ENCODE measurements at regions not wholly inside any gene's neighbourhood (a gene's known extent, or its start where the extent isn't known, plus 50 kb on each side); places are given as distances from the start of the nearest gene placed in this dataset.
"Not testable (repeated sequence)": the region's sequence is repeated elsewhere in the genome, so short reads cannot be mapped to it uniquely, and the experiment has no call there.

DNA sequence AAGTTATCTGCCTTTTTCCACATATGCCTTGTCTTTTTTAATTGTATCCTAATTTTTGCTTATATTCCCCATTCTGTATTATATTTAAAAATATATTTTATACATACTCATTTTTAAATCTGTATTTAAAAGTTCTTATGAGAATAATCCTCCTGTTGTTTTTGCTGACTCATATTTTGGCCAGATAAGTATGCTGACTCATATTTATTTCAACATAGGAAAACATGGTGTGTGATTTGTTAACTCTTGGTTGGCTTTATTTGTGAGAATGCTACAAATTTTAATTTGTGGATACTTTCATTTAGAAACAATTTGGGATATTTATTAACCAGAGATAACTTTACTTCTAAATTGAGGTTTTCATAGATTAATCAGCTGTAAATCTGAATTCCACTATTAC is 587.7 kb downstream of the CPS1 start:
- DNase-seq (ENCODE audit: low read depth): peak; percentile 35

DNA sequence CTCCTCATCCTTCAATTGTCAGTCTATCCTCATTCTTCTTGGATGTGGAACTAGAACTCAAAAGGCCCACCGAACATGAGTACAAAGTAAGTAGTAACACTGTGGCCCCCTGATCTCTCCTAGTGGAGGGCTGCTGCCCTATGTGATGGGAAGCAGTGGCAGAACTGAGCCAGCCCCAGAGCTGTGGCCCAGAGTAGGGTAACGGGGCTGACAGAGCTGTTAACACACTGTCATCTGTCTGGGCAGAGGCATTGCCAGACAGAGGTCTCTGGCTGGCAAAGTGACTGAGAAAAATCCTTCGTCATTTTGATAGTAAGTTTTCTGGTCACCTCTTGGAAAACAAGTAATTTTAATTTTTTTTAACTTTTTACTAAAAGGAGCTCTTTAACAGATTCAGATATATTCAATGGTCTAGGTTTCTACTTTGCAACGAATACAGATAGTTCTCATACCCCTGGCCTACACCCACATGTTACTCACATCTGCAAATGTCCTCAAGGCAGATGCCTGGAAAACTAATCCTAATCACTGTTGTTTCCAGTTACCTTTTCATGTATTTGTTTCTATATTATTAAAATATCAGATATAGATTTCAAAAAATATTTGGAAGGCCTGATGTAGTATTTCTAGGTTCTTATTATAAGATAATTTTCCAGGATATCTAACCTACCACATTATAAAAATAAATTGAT is 588.7 kb downstream of the CPS1 start:
- no peak for DNase-seq (ENCODE audit: low read depth)

DNA sequence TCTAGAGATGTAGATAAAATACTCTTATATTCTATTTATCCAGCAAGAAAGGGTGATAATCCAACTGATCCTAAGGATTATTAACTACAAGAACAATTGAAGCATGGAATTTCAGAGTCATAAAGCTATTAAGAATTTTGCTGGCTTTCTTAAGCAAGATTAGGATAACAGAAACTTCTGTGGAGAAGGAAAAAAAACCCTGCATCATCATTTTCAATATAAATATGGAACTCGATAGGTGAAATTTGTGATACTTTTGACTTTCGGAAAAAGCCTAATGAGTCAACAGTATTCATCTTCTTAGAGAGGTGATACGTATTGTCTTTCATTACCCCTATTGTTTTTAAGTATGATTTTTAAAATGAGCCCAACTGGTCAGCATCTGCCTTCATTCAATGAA is 593.3 kb downstream of the CPS1 start:
- DNase-seq (ENCODE audit: low read depth): no peak

DNA sequence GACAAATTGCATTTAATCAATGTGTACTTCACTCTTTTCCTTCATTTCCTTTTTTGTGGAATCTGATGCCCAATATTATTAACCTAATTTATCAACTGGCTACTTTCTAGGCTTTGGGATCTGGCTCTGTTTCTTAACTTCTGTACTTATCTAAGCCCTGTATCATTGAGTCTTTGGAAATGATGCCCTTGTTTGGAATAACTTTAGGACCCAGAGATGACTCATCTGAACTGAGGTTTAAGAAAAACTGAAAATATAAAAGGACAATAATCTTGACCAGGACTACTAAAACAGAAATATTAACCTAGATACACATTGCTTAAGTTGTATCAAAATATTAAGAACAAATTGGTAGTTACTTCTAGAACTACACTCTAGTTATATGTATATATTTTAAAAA is 600.8 kb downstream of the CPS1 start:
- no peak for DNase-seq (ENCODE audit: low read depth)

DNA sequence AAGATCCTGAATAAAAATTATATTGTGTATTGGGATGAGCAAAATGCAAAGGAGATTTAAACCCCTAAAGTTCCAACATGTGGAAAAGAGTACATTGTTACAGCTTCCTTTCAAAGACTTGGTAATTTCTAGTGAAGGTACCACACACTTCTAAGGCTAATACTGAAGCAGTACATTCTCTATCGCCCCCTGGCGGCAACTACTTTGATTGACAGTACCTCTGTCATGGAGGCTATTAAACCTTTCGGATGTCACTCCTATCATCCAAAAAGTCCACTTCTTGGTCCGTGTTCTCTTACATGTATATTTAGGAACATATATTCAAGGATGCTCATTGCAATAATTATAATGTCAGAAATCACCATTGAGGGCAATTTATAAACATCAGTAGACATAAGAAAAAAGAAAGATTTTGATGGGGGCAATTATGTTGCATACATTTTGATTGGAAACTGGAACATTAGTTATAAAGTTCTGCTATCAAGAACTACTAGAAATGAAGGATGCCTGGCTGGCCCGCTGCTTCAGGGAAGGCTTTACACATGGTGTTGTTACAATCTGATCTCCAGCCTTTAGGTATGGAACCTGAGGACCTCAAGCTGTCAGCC is 601.6 kb downstream of the CPS1 start:
- peak; percentile 53 for DNase-seq (ENCODE audit: low read depth)

DNA sequence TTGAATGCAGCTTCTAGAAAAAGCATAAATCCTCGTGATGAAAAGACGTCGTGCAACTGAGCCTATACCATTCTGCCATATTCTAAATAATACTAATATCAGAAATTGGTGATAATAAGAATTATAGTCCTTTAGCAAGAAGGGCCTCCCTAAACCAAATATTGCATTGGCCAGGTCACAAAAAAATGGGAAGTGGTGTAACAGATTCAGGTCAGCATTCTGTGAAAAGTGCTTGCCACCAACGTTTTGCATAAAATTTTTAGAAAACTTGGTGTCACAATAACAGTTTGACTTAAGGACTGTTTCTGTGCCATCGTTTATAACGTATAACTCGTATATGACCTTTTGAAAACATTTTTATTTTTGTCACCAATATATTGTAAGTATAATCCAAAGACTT is 603.6 kb downstream of the CPS1 start:
- DNase-seq (ENCODE audit: low read depth): no peak

DNA sequence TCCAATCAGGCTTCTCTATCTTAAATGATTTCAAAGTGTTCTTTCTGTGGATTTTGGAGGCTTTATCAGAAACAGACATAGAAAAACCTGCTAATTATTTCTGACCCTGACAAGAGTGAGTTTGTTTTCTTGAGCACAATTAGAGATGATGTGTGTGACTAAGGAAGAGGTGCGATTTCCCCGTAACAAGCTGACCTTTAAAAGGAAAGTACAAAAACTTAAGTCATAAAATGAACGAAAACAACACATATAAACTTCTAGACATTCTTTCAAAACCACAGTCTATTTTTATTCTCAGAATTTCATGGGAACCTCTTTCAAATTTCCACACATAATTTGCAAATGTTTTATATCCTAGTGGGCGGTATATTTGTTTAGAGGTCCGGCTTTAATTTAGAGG is 604.8 kb downstream of the CPS1 start:
- DNase-seq (ENCODE audit: low read depth): no peak

DNA sequence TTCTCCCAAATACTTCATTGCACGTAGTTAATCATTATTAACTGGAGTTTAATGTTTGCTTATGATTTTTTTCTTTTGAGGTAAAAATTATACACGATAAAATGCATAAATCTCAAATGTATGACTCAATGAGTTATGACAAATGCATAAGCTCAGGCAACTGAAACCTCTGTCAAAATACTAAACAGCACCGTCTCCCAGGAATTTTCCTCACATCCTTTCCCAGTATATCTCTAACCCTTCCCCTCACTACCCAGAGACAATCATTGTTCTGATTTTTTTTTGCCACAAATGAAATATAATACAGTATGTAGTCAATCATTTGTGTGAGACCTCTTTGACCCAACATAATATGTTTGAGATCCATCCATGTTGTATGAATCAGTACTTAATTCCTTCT is 606.5 kb downstream of the CPS1 start:
- DNase-seq (ENCODE audit: low read depth): no peak

DNA sequence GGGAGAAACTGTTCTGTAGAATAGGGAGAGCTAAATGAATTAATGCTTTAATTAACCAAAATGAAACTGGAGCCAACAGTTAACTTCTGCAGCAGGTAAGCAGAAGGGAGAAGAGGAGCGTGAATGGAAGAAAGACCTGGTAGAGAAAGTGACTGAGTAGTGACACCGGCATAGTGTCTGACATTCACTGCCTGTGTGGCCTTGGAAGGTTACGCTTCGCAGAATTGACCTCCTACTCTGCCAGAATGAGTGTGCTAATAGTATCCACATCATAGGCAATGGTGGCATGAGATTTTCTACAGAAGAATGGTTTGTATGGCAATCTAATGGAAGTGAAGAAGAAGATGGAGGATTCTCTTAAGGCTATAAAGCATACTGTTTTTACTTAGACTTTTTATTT is 614.4 kb downstream of the CPS1 start:
- no peak for DNase-seq (ENCODE audit: low read depth)

DNA sequence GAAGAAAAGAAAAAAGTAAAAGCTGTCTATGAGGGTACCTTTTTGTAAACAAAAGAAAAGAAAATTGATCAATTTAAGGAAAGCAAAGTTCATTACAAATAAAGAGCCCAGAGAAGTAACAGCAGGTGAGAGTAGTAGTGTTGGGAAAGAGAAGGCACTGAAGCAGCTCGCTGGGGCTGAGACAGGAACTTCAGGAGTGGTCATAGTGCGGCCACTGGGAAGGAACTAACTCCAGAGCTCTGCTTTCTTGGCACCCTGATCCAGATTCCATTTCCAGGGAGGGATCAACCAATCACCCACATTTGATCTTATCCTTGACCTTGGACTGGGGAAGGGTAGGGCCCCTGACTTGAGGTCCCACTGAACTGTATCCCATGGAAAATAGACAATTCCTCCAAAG is 617.6 kb downstream of the CPS1 start:
- no peak for DNase-seq (ENCODE audit: low read depth)

DNA sequence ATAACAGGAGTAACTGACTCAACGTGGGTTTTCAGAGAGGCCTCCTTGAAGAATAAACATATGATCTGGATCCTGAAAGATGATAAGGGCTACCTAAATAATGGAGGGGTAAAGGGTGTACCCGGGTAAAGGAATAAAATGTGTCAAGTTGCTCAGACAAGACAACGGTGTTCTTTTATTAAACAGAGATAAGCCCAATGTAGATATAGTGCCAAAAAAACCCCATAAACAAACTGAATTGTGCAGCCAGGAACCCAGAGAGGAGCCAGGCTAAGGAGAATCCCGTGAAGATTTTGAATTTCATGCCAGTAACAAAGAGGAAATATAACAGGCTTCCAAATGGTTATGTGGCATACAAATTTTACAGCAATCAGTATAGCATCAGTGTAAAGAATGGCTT is 618.2 kb downstream of the CPS1 start:
- DNase-seq (ENCODE audit: low read depth): no peak

DNA sequence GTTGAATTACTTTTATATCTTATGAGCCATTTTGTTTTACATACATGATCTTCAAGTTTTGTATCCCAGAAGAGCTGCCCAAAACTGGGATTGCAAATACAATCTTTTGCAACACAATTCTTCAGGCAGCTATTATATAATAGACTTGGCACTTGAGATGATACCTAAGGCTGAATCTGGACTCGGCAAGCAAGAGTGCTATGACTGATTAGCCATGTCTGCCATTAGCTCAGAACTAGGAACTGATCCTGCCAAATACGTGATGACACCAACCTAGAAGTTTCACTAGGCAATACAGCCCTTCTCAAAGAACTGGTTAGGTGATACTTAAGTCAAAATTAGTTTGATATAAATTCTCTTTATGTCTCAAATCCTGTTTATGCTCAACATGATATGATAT is 619.6 kb downstream of the CPS1 start:
- DNase-seq (ENCODE audit: low read depth): no peak

DNA sequence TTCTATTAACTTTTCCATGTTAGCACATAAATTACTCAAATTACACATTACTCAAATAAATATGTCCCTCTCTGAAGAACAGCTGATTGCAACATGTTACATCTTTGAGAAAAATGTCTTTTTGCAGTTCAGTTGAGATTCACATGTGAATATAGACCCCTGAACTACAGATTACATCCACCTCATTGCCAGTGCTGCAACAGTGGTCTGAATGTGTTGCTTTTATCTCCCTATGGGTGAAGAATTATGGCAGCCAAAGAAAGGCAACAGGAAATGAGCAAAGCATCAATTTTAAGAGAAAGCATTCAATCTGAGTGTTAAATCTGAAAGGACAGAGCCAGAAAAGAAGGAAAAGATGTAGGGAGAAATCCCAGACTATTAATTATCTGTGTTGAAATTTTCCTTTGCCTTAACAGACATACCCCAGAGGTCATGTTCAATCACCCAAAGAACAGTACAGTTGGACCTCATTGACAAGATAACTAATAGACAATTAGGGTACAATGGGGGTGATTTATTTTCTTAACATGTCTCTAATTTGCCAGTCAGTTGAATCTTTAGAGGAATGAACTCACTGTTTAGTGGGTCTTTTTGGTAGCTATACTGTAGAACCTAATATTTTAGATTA is 620.2 kb downstream of the CPS1 start:
- no peak for DNase-seq (ENCODE audit: low read depth)

DNA sequence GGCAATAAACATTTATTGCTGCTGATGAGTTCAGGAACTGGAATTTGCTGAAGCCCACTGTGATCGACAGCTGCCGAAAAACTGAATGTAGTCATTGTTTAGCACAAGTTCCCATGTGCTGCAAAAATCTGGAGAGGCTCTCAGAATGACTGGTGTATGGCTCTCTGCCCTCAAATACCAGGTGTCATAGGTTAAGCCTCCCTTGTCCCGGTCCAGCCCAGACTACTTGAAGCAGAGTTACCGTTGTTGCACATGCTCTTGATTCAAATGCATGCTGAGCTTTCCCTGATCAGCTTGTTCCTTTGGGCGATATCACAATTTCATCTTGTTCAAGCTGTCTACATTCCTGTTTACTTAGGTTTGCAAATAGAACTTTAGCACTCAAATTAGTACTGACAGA is 625.2 kb downstream of the CPS1 start:
- DNase-seq (ENCODE audit: low read depth): no peak

DNA sequence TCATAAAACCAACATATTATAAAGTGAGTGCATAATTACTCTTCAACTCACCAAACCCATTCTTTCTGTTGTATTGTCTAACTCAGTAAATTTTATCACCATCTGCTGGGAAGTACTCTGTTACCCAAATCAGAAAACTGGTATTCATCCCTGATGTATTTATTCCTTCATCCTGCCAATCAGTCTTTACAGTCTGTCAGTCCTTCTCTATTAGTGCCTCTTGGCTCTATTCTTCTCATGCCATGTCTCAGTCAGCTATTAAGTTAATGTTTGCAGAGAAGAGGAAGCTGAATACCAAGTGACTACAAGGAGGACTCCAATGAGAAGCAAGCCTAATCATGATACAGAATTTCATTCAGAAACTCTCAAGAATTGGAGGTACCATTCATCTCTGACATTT is 631.2 kb downstream of the CPS1 start:
- no peak for DNase-seq (ENCODE audit: low read depth)

DNA sequence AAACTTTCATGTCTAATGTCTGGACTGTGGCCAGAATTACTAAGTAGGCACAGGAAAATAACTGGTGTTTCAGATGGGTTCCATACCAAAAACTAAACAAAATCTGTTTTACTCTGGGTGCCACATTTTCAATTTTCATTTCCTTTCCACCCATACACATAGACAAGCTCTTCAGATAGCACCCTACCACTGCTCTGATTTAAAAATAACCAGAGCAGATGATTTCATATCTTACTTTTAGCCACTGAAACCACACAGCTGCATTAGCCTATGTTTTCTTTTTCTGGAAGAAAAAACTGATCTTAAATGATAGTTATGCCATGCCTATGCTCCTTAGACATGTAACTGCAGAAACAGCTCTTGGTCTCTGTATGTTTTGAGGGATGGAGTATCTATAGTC is 647.6 kb downstream of the CPS1 start:
- no peak for DNase-seq (ENCODE audit: low read depth)

DNA sequence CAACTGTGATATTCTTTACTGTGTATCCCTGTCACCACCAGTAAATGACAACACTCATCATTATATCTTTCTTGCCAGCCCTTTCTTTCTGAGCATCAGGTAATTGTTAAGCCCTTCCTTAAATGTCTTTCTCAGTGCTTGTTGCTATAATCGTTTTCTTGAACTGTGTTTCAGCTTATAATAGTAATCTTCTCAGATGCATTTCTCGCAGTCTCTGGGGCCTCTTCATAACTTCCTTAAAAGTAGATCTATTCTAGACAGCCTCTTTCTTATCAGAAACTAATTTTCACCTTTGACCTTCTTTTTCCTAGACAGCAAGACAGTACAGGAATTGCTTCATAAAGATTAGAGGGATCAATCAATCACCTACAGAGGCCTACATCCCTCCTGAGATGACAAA is 648.1 kb downstream of the CPS1 start:
- no peak for DNase-seq (ENCODE audit: low read depth)

DNA sequence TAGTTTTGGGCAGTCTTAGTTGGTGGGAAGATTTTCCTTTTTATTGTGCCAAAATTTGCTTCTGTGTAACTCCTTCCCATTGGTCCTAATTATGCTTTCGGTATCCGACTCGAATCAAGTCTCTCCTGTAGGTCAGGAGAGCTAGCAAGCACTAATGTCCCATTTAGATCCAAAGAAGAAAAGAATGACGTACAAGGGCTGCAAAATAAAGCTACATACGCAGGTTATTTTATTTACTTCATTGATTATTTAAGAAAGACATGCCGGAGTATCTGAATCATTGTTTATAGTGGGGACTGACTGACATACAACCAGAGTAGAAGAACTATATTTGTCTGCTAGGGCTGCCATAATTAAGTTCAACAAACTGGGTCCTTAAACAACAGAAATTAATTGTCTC is 648.5 kb downstream of the CPS1 start:
- no peak for DNase-seq (ENCODE audit: low read depth)

DNA sequence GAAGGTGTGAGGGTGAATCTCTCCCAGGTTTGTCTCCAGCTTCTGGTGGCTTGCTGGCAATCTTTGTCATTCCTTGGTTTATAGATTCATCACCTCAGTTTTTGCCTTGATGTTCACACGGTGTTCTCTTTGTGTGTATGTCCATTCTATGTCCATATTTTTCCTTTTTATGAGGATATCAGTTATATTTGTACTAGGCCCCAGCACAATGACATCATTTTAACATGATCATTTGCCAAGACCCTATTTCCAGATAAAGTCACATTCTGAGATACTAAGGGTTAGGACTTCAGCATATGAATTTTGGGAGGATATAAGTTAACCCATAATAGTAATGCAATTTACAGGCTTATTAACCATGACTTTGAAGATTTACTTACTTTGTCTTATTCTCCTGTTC is 649.0 kb downstream of the CPS1 start:
- no peak for DNase-seq (ENCODE audit: low read depth)

DNA sequence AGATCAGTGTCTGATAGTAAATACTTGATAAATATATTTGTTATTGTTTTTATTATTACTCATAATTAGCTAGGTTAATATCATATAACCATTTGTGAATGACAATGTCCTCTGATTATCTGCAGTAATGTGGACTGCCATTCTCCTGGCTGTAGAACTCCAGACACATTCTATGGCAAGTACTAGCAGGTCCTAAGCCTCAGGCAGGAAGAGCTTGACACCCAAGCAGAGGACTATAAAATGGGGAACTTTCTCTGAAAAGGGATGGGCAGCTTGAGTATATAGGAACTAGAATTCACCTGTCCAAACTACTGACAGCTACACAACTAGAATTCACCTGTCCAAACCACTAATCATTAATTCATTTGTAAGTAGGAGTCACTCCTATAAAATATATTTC is 649.4 kb downstream of the CPS1 start:
- DNase-seq (ENCODE audit: low read depth): no peak

DNA sequence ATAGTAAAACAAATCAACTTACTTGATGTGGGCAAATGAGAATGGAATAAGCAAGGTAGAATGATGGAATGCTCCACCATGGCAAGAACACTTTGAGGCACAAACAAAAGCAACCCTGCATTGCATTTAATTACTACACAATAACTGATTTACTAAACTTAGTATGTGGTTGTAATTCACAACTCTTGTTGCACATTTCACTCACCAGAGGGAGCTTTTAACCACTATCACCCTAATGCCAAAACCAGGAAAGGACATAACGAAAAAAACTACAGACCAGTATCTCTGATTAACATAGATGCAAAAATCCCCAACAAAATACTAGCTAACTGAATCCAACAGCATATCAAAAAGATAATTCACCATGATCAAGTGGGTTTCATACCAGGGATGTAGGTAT is 659.8 kb downstream of the CPS1 start:
- DNase-seq (ENCODE audit: low read depth): no peak

DNA sequence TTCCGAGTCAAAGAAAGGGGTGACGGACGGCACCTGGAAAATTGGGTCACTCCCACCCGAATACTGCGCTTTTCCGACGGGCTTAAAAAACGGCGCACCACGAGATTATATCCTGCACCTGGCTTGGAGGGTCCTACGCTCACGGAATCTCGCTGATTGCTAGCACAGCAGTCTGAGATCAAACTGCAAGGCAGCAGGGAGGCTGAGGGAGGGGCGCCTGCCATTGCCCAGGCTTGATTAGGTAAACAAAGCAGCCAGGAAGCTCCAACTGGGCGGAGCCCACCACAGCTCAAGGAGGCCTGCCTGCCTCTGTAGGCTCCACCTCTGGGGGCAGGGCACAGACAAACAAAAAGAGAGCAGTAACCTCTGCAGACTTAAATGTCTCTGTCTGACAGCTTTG is 663.1 kb downstream of the CPS1 start:
- not testable (repeated sequence) for DNase-seq (ENCODE audit: low read depth)

DNA sequence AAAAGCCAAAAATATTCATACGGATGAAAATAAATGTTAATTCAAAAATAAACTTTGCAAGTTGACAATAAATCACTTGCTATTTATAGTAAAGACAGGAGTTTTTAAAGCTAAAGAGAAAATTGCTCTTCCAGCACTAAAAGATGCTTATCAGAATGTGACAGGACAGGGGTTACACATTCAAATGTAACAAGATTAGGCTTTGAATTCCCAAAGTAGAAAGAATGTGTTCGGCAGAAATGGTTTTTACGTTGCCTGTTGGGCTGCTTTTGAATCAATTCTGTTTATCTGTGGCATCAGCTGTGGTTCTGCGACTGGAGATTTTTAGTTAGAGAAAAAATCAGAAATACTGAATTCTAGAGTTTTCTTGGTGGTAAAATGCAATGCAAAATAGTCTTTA is 669.4 kb downstream of the CPS1 start:
- no peak for DNase-seq (ENCODE audit: low read depth)

DNA sequence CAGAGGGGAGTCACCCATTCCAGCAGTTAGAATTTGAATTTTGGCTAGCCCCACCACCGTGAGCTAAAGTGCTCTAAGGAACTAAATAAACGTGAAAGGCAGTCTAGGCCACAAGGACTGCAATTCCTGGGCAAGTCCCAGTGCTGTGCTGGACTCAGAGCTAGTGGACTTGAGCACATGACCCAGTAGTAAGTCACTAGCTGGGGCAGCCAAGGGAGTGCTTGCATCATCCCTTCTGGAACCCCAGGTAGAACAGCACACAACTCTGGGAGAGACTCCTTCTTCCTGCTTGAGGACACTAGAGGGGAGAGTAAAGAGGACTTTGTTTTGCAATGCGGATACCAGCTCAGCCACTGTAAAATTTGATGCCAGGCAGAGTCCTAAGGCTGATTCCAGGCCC is 672.2 kb downstream of the CPS1 start:
- no peak for DNase-seq (ENCODE audit: low read depth)

Data from fibroblast of the conjunctiva (primary cell).